ENCODE measurements at regions not wholly inside any gene's neighbourhood (a gene's known extent, or its start where the extent isn't known, plus 50 kb on each side); places are given as distances from the start of the nearest gene placed in this dataset.

GRCh38 chr20:12815778-12816408 lies 192.9 kb upstream of the SPTLC3 start:
- Histone ChIP-seq H3K4me3 (replicated peaks in 1 of 3; ENCODE audit: insufficient read depth in 1 of 3, low read depth in 1 of 3, low read length in 3 of 3) (no peak overlapping the region), H3K27me3 (ENCODE audit: control insufficient read depth in 2 of 2, insufficient read depth in 2 of 2, low read length in 2 of 2) (no peaks in the 10 kb centered on the region), H3K9me3 (replicated peaks; ENCODE audit: control insufficient read depth, insufficient read depth, low read length) (no peaks in the 10 kb centered on the region), H4K20me1 (replicated peaks; ENCODE audit: control insufficient read depth, extremely low read depth, insufficient read depth, low read length) (no peaks in the 10 kb centered on the region), H3K4me1 (ENCODE audit: control insufficient read depth, extremely low read depth, insufficient read depth, low read length) (no peaks in the 10 kb centered on the region), H3K4me2 (ENCODE audit: insufficient read depth, low read length) (no peak overlapping the region), H3K36me3 (ENCODE audit: control insufficient read depth in 2 of 2, extremely low read depth in 1 of 2, insufficient read depth in 2 of 2, low read length in 2 of 2) (no peaks in the 10 kb centered on the region), H3K79me2 (ENCODE audit: control insufficient read depth, insufficient read depth, low read length) (no peaks in the 10 kb centered on the region), H3K9ac (replicated peaks; ENCODE audit: extremely low read depth, insufficient read depth, low read length) (no peak overlapping the region), H3K27ac (ENCODE audit: insufficient read depth, low read depth, low read length) (no peak overlapping the region), H3K9me1 (replicated peaks; ENCODE audit: control insufficient read depth, extremely low read depth, insufficient read depth, low read length) (no peaks in the 10 kb centered on the region), H2AFZ (ENCODE audit: low read depth, low read length) (no peak overlapping the region)
- intact Hi-C loops (cut with micrococcal nuclease) (no loop called here), dilution Hi-C loops (cut with MboI; ENCODE audit: extremely low pct_ligation_motif_present, low sequenced_read_pairs) (no loop called here)
- FAIRE-seq = no peak
- DNase-seq (ENCODE audit: low read depth, low spot score) = no peak
- POLR2A ChIA-PET = no interaction called here
- no TSS peak for BruUV-seq (replicated peaks)
- no peak for TF ChIP-seq GATA2 (IDR thresholded peaks at IDR 0.05; ENCODE audit: insufficient read depth, insufficient read length, low read depth, low read length)
- TF ChIP-seq MAX (IDR thresholded peaks at IDR 0.05; ENCODE audit: insufficient read depth, insufficient read length) = no peak
- no peak for TF ChIP-seq FOS (IDR thresholded peaks at IDR 0.05; ENCODE audit: borderline replicate concordance, insufficient read depth, low read length)
- TF ChIP-seq EZH2 (IDR thresholded peaks at IDR 0.05; ENCODE audit: borderline replicate concordance, low read depth, low read length, severe bottlenecking) = no peak
- no peak for TF ChIP-seq MYC (IDR thresholded peaks at IDR 0.05; ENCODE audit: low read depth, low read length)
- TF ChIP-seq, protein P1, sequence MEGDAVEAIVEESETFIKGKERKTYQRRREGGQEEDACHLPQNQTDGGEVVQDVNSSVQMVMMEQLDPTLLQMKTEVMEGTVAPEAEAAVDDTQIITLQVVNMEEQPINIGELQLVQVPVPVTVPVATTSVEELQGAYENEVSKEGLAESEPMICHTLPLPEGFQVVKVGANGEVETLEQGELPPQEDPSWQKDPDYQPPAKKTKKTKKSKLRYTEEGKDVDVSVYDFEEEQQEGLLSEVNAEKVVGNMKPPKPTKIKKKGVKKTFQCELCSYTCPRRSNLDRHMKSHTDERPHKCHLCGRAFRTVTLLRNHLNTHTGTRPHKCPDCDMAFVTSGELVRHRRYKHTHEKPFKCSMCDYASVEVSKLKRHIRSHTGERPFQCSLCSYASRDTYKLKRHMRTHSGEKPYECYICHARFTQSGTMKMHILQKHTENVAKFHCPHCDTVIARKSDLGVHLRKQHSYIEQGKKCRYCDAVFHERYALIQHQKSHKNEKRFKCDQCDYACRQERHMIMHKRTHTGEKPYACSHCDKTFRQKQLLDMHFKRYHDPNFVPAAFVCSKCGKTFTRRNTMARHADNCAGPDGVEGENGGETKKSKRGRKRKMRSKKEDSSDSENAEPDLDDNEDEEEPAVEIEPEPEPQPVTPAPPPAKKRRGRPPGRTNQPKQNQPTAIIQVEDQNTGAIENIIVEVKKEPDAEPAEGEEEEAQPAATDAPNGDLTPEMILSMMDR (IDR thresholded peaks at IDR 0.05; ENCODE audit: extremely low read depth in 1 of 2, insufficient read depth in 1 of 2, low read depth in 1 of 2, low read length in 2 of 2) = no peak
- no peak for TF ChIP-seq JUN (IDR thresholded peaks at IDR 0.05; ENCODE audit: borderline replicate concordance, insufficient read depth, insufficient read length, low read depth)
- TF ChIP-seq POLR2AphosphoS5 (IDR thresholded peaks at IDR 0.05; ENCODE audit: insufficient read depth, low read depth, low read length) = no peak
- TF ChIP-seq POLR2A (IDR thresholded peaks at IDR 0.05; ENCODE audit: low read depth, low read length) = no peak
- CTCF ChIA-PET = interaction anchor here (0.6 kb wide), 1 partner anchor 1127 kb away, joined by 3 read pairs; no protein-coding TSS in a partner anchor
